ENCODE measurements at regions not wholly inside any gene's neighbourhood (a gene's known extent, or its start where the extent isn't known, plus 50 kb on each side); places are given as distances from the start of the nearest gene placed in this dataset.
"Not testable (repeated sequence)": the region's sequence is repeated elsewhere in the genome, so short reads cannot be mapped to it uniquely, and the experiment has no call there.

DNA sequence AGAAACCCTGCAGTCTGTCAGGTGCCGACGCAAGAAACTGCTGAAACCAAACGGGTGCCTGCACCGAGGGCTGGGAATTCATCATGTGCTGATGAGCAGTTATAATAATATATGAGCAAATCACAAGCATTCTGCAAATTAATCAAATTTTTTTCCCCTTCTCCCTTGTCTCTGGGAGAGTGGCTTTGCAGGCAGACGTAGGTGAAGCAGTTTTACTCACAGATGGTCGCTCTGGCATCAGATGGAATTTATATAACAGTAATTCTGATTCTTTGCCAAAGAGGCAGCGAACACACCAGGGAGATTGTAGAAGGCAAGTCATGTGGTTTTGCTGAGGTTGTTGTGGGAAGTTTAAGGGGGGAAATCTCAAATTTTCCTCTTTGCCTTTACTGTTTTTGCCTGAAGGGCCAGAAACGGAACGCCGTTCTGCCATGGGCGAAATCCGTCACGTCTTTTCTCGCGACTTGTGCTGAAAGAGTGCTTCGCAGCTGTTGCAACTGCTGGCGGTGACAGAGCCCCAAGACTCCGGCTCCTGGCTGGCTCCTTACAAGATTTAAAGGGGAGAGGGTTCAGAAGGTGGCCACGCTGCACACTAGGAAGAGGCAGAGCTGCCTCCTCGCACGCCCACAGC, 320.1 kb downstream of the ZNF536 start:
- ATAC-seq: no peak

DNA sequence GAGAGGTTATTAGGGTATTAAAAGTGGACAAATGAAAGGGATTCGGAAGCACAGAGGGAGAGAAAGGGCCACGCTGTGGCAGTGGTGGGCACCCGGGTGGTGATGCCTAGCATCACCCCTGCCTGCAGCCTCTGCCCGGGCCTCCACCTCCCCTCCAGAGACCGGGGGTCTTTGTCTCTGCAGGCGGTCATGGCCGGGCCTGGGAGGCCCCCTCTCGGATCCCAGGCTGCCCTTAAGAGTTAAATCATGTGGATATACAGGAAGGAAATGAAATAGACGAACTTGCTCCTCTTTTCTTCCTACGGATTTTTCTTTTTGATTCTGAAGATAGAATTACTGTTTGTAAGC, 319.6 kb downstream of the ZNF536 start:
- ATAC-seq: no peak

DNA sequence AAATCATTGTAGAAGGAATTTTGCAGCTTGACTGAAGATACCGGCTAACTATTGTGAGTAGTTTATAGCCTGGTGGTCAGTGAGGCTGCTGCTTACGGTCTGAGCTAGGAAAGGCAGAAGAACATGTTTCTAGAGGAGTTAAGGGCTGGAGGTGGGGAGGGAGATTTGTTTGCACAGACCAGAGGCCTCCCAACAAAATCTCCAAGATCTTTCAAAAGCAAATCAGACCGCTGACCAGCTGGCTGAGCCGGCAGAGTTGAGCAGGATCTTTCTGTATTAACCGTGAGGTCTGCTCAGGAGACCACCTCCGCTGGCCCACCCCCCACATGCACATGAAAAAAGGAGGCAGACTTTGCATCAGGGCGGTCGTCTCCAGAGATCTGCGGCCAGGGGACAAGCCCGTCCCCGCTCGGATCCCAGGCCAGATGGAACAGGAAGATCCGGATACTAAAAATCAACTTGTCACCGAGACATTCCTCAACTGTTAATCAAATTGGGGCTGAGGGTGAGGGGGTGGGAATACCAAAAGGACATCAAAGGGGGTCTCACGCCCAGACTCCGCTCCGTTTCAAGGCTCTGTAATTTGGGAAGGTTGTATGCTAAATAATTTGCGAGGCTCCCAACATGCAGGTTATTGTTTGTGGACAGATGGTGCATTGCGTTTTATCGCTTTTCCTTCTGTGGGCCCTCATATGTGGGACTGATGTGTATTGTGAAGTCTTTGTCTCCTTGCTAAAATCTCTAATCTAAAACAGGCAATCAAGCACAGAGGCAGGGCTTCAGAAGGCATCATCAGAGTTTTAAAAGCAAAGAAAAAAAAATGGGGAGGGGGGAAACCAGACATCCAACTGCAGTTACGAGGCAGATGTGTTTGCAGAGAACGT, 319.0 kb downstream of the ZNF536 start:
- ATAC-seq: no peak

DNA sequence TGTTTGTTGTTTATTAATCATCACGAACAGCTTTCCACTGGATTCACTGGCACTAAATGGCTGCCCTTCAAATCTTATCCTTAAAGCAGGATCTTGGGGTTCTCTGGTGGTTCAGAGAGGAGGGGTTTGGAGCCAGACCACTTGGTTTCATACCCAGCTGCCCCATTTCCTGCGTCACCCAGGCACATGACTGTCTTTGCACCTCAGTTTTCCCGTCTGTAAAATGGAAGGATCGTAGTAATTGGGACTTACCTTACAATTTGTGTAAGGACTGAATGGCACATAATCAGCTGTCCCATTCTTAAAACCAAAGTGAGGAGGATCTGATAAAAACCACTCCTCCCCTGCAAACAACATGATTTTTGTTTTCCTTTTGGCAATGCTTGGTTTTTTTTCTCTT, 318.3 kb downstream of the ZNF536 start:
- no peak for ATAC-seq

DNA sequence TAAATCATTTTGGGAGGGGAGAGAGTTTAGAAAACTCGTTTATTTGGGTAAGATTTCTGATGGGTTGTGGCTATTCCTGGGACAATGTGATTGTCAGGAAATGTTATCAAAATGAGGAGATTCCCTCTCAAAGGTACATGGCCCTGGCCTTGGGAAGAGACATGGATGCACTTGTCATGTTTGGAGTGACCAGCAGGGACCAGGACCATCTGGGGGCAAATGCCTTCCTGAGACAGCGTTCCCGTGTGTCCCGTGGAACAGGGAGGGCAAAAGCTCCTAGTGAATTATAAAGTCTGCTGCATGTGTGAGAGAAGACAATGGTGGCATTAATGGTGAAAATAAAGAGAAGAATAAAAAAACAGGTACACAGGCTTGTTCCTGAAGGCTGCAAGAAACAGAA, 317.3 kb downstream of the ZNF536 start:
- no peak for ATAC-seq

DNA sequence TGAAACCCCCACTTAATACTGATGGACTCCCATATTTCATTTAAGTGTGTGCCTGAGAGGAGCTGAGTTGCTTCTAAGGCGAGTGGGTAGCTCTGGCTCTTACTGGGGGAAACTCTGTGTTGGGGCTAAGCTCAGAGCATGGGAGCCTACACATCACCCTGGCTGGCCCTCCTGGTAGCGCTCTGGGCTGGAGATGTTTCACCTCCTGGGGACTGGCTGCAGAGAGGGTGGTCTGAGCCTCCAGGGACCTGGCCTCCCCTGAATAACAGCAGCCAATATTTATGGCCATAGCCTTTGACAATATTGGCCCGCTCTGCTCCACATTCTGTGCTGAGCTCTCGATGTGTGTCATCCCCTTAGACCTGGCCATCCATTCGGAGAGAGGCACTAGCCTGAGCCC, 316.5 kb downstream of the ZNF536 start:
- ATAC-seq: no peak

DNA sequence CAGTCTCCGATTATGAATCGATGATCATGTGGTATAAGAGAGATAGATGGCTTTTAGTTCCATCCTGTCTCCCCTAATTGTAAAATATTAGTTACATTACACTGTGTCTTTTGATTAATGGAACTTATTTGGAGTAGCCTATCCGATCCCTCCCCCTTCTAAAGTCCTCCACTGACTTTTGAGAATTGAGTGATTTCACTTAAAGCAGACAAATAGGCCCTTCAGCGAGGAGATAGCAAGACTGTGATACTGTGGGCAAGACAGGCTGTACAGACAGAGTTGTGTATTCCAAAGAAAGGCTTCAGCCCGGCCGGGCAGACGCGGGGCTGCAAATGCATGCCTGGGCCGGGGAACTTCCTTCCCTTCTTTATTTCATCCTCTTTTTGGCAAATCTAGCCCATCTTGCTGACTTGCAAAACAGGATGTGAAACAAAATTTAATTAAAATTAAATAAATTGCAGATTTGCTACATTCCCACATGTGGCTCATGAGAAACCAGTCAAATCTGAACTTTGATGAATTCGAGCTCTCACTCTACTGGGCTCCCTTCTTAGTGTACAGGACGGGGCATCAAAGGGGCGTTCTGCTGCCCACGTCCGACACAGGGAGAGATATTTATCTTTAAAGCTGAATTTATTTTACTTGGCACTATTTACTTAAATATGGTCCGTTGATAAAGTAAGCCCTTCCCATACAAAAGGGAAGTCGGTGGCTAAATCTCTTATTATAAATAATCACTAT, 314.8 kb downstream of the ZNF536 start:
- ATAC-seq: no peak

DNA sequence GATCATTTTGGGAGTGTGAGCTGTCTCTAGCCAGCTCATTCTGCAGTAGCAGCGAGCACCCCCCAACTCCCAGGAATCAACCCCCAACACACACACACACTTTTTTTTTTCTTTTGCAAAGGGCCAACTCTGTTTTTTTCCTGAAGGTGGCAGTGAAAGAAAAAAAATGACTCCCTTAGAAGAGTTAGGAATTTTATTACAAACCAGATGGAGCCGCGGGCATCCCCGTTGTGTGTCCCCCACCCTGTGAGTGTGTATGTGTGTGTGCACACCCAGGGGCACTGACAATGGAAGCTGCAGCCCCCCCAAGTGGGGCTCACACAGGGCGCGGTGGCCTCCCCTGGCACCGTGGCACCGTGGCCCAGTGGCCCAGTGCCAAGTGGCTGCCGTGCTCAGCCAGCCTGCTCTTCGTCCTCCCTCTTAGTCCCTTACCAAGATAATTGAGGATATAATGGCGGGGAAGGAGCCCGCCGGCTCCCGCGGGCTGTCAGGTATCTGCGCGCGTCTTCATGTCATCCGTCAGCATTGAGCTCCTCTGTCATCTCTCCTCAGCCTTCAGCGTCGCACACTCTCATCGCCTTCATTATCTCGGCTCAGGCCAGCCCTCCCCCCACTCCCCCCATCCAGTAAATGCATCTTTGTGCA, 314.1 kb downstream of the ZNF536 start:
- ATAC-seq: no peak

DNA sequence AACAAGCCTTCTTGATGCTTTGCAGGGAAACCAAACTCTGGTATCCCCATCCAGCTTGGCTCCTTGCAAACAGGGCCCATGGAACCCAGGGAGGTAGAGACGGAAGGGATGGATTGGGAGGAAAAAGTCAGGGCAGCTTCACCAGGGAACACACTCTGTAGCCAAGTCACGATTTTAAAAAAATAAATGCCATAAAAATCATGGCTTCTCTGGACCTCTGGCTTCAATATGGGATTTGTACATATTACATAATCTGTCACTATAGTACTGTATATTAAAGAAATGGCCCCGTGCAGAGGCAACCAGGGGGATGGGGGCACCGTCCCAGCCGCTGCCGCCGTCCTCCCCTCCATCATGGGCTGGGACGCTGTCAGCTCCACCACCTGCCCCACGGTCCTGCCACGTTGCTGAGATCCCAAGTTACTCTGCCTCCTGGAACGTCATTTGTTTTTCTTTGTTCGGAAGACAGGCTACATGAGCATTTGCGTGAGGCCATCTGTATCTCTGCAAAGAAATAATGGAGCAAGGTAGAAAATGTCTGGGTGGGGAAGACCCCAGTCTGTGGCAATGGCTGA, 313.3 kb downstream of the ZNF536 start:
- no peak for ATAC-seq

DNA sequence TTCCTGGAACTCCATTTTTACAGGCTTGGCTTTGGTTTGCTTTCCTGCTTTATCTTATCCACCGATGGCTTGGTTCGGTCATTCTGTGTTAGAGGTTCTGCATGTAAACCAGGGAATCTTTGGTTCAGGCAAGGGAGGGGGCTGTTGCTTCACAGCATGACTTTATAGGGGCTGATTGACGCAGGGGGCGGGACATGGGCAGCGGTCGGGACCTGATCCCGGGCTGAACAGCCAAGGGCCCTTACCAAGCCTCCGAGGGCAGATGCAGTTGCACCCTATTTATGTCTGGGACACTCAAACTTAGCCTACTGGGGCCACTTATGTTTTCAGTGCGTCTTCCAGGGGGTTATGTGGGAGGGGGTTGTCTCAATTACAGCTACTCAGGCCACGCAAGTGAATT, 312.4 kb downstream of the ZNF536 start:
- no peak for ATAC-seq

DNA sequence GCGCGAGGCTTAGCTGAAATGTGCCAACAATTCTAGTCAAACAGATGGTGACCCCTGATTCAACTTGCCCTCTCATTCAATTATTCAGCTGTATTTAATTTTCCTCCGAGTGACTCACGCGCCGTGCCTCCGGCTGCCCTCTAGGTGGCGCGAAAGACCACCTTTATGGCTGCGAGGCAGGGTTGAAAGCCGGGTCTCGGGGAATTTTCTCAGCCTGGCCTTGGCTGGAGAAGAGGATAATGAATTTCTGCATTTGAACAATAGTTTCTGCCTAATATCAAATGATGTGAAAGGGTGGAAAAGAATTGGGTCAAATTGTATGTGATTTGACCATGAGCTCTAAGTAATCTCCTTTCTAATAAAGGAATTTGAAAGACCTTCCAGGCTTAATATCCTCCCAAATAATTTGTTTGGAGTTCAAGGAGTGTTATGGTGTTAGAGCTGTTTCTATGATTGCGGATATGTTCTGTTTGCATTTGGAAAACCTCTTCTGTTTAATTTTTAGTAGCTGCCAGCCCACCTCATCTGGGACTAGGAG, 310.9 kb downstream of the ZNF536 start:
- peak; percentile 66 for ATAC-seq

DNA sequence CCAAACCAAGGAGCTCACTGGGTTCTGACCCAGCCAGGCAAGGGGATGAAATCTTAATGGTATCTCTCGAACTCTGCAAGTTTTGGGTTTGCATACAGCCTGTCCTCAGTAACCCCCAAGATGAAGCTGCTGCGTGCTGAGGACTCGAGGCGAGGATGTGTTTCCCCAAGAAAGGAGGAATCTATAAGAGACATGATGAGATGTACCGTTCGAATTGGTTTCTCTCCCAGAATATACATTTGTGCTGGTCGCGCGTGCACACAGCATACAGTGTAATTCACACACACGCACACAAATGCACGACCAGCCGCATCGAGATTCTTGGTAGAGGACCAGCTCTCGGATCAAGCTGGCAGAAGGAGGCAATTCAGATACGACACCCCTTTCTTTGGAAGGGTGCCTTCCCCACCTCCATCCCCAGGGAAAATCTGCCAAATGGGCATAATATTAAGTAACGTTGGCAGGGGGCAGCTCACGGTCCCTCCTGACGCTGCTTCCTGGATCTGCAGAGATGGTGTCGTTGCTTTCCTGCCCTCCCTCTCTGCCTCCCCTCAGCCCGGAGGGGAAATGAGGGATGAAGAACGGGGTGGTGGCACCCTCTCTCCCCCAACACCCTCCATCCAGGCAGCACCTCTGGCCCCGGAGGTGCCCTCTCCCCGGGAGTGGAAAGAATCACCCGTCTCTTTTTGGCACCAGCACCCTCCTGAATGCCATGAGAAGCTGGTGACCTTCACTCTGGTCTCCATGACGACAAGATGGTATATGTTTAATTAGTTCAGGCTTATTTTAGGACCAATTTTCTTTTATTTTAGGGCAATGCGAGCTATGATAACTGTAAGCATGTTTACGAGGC, 310.2 kb downstream of the ZNF536 start:
- ATAC-seq: no peak

DNA sequence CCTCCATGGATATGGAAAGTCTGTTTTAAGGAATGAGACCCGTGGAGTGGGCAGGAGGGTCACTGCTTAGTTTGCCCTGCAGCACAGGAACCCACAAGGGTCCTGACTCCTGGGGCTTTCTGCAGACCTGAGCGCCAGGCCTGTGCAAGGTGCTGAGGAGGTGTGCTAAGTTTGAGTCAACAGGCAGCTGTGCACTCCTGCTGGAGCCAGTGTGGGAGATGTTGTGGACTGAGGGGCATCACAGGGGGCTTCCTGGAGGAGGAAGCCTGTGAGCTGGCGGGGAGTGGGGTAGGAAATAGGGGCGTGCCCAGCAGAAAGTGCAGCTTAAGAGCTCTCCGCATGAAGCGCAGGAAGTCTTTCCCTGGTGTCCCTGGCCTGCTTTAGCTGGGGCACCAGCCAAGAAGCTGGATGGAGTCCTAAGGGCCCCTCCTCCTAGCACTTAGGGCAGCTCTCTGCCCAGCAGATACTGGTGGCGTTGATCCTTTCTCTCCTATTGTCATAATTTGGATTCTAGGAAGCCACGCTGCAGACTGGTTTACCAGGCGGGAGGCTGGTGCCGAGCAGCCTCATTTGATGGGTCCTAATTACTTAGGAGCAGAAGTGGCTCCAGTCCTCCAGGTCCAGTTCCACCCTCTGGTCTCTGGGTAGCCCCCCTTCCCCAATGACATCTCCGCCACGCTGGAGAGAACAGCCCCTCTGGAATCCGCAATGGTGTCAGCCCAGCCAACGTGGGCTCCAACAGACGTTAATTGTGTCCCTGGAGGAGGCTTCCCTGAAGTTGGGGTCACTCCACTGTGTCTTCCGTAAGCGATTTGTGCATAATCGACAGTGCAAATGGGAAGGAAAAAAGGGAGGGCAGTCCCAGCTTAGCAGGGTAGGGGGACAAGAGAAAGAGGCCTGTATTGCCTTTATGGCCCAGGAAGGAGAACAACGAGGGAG, 309.2 kb downstream of the ZNF536 start:
- ATAC-seq: no peak

DNA sequence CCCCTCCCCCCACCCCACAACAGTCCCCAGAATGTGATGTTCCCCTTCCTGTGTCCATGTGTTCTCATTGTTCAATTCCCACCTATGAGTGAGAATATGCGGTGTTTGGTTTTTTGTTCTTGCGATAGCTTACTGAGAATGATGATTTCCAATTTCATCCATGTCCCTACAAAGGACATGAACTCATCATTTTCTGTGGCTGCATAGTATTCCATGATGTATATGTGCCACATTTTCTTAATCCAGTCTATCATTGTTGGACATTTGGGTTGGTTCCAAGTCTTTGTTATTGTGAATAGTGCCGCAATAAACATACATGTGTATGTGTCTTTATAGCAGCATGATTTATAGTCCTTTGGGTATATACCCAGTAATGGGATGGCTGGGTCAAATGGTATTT, 308.2 kb downstream of the ZNF536 start:
- ATAC-seq: not testable (repeated sequence)

DNA sequence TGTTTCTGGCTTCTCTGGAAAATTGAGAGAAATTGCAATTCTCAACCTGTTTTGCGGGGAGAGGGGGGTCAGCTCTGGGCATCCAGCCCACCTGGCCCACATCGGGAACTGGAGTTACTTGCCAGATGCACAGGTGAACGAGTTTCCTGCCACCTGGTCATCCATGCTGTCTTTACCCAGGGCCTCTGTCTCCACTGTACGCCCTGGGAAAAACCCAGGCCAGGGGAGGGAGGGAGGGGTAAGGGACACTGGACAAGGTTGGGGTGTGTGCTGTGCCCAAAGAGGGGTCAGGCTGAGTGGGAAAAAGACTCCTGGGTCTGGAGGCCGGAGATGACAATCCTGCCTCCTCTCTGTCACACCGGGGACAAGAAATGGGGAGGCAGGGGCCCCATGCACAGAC, 307.6 kb downstream of the ZNF536 start:
- ATAC-seq: no peak

DNA sequence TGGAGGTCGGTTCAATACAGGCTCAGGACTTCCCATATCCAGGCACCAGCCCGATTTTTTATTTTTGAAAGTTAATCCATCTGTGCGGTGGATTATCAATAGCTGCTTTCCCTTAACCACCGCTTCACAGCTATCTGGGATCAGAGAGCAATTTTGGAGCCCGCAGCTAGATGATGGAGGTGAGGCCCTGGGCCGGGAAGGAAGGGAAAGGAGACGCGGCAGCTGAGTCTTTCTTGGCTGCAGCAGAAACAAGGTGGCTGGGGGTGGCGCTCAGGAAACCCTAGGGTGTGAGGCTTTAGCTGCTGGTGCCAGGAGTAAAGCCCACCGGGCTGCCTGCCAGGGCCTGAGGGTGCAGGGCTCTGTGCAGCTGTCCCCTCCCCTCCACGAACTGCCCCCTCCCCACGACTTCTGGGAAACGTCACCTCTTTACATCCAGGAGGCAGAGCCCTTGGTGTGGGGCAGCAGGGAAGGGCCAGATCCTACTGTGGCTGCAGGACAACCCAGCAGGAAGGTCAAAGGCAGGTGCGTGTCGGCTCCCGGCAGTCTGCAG, 307.0 kb downstream of the ZNF536 start:
- ATAC-seq: no peak

DNA sequence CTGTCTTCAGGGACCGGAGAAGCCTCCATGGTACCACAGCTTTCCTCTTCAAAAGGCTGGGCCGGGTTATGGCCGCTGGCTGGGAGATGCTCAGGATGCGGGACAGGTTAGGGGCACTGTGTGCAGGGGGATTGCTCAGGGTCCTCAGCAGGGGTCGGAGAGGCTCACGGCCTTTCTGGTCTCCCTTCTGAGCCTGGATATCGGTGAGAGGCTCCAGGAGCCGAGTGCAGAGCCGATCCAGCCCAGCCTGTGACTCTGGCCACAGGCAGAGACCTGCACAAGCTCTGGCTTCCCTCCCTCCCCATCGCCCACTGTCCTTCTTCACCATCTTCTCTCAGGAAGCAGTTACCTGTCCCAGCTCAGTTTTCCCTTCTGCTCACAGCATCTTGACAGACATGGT, 306.0 kb downstream of the ZNF536 start:
- ATAC-seq: no peak

DNA sequence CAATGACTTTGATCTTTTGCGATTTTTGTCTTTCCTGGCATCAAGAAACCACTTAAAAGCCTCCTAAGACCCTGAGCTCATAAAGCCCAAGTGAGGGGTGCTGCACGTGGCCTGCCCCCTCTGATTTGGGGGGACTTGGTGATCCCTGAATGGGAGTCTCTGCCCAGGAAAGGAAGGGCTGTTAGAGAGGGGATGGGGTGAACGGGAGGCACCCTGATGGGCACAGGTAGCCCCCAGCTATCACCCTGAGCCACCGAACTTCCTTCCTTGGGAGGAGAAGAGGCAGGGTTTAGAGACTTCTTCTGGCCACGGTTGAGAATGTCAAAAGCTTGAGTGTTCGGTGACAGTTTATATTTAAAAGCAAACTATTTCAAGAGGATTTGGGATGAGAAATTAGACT, 305.5 kb downstream of the ZNF536 start:
- ATAC-seq: no peak

DNA sequence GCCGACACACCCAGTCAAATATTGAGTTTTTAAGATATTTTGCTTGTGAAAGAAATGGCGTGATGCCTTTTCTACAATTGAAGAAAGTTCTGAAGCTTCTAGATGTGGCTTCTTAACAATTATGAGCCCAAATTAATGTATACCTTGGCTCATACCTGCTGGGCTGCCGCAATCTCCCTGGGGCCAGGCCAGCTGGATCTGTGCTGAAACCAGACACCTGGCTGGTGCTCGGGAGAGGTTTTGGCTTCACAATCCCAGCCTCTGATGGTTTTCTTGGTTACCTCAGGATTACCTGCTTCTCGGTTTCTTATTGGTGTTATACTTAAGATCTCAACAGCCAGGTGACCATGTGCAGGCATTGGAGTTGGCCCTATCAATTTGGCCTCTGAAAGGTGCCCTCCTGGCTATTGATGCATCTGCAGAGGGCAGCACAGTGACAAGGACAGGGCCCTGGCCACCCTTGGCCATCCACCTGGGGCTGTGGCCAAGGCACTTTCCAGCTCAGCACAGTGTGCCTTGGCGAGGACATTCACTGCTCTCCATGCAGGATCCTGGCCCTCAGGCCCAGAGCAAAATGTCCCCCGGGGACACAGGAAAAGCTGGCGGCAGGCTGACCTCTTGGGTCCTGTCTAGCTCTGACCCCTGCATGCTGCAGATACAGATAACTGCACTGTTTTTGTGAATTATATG, 305.0 kb downstream of the ZNF536 start:
- ATAC-seq: no peak

All from esophagus mucosa (tissue), 1 donor.